HG03139 (cell line): ENCODE measurements at regions not wholly inside any gene's neighbourhood (a gene's known extent, or its start where the extent isn't known, plus 50 kb on each side); places are given as distances from the start of the nearest gene placed in this dataset.

Experiments
- ATAC-seq: cut with Tn5 transposase; IDR thresholded peaks from one replicate; pipeline ENCODE4 v1.9.1; 2021; ENCODE audit not compliant: unreplicated experiment

- no peak for ATAC-seq
Observed at GRCh38 chr2:198259496-198259895, 455.1 kb downstream of the PLCL1 start.

GRCh38 chr2:198254536-198255090, 450.2 kb downstream of the PLCL1 start:
- ATAC-seq = no peak

- no peak for ATAC-seq
Observed at GRCh38 chr2:198253995-198254394, 449.6 kb downstream of the PLCL1 start.

- ATAC-seq = no peak
Observed at GRCh38 chr2:198252472-198252871, 448.1 kb downstream of the PLCL1 start.

GRCh38 chr2:198242093-198242492, 437.7 kb downstream of the PLCL1 start:
- ATAC-seq = no peak

- no peak for ATAC-seq
Observed at GRCh38 chr2:198238429-198238828, 434.0 kb downstream of the PLCL1 start.

GRCh38 chr2:198236338-198236737, 431.9 kb downstream of the PLCL1 start:
- no peak for ATAC-seq

- ATAC-seq = no peak
Observed at GRCh38 chr2:198232281-198232680, 427.9 kb downstream of the PLCL1 start.

GRCh38 chr2:198231562-198231961, 427.2 kb downstream of the PLCL1 start:
- no peak for ATAC-seq

- no peak for ATAC-seq
Observed at GRCh38 chr2:198220763-198221610, 416.6 kb downstream of the PLCL1 start.

GRCh38 chr2:198219292-198219691, 414.9 kb downstream of the PLCL1 start:
- ATAC-seq = no peak

GRCh38 chr2:198214114-198214596, 409.8 kb downstream of the PLCL1 start:
- no peak for ATAC-seq

GRCh38 chr2:198213253-198213652, 408.9 kb downstream of the PLCL1 start:
- no peak for ATAC-seq

- no peak for ATAC-seq
Observed at GRCh38 chr2:198211706-198212105, 407.3 kb downstream of the PLCL1 start.

- ATAC-seq = no peak
Observed at GRCh38 chr2:198203336-198204069, 399.1 kb downstream of the PLCL1 start.
